ENCODE measurements at regions not wholly inside any gene's neighbourhood (a gene's known extent, or its start where the extent isn't known, plus 50 kb on each side); places are given as distances from the start of the nearest gene placed in this dataset.

- intact Hi-C loops (cut with micrococcal nuclease): no loop called here
These were observed 186.8 kb upstream of the TMTC1 start for GRCh38 chr12:29970501-29970900.

GRCh38 chr12:29962276-29963035, 178.7 kb upstream of the TMTC1 start:
- intact Hi-C loops (cut with micrococcal nuclease): no loop called here

GRCh38 chr12:29961231-29961630, 177.5 kb upstream of the TMTC1 start:
- intact Hi-C loops (cut with micrococcal nuclease): no loop called here

GRCh38 chr12:29960122-29960521, 176.4 kb upstream of the TMTC1 start:
- intact Hi-C loops (cut with micrococcal nuclease): no loop called here

GRCh38 chr12:29957835-29958234, 174.1 kb upstream of the TMTC1 start:
- intact Hi-C loops (cut with micrococcal nuclease): no loop called here

- intact Hi-C loops (cut with micrococcal nuclease): no loop called here
These were observed 162.2 kb upstream of the TMTC1 start for GRCh38 chr12:29945904-29946303.

- intact Hi-C loops (cut with micrococcal nuclease): no loop called here
These were observed 160.7 kb upstream of the TMTC1 start for GRCh38 chr12:29944269-29945000.

- intact Hi-C loops (cut with micrococcal nuclease): no loop called here
These were observed 159.9 kb upstream of the TMTC1 start for GRCh38 chr12:29943683-29944082.

- intact Hi-C loops (cut with micrococcal nuclease): no loop called here
These were observed 157.1 kb upstream of the TMTC1 start for GRCh38 chr12:29940811-29941210.

- intact Hi-C loops (cut with micrococcal nuclease): no loop called here
These were observed 146.8 kb upstream of the TMTC1 start for GRCh38 chr12:29930503-29930902.

GRCh38 chr12:29929295-29929694, 145.6 kb upstream of the TMTC1 start:
- intact Hi-C loops (cut with micrococcal nuclease): no loop called here

- intact Hi-C loops (cut with micrococcal nuclease): no loop called here
These were observed 137.6 kb upstream of the TMTC1 start for GRCh38 chr12:29921307-29921706.

- intact Hi-C loops (cut with micrococcal nuclease): no loop called here
These were observed 124.4 kb upstream of the TMTC1 start for GRCh38 chr12:29908157-29908556.

GRCh38 chr12:29907461-29907860, 123.7 kb upstream of the TMTC1 start:
- intact Hi-C loops (cut with micrococcal nuclease): no loop called here

- intact Hi-C loops (cut with micrococcal nuclease): no loop called here
These were observed 118.3 kb upstream of the TMTC1 start for GRCh38 chr12:29902043-29902442.

- intact Hi-C loops (cut with micrococcal nuclease): no loop called here
These were observed 117.8 kb upstream of the TMTC1 start for GRCh38 chr12:29901585-29901984.

GRCh38 chr12:29899212-29899931, 115.6 kb upstream of the TMTC1 start:
- intact Hi-C loops (cut with micrococcal nuclease): no loop called here

- intact Hi-C loops (cut with micrococcal nuclease): no loop called here
These were observed 112.2 kb upstream of the TMTC1 start for GRCh38 chr12:29895966-29896365.

GRCh38 chr12:29893002-29893401, 109.3 kb upstream of the TMTC1 start:
- intact Hi-C loops (cut with micrococcal nuclease): no loop called here

- intact Hi-C loops (cut with micrococcal nuclease): no loop called here
These were observed 108.0 kb upstream of the TMTC1 start for GRCh38 chr12:29891792-29892191.

GRCh38 chr12:29889737-29890136, 106.0 kb upstream of the TMTC1 start:
- intact Hi-C loops (cut with micrococcal nuclease): no loop called here

- intact Hi-C loops (cut with micrococcal nuclease): no loop called here
These were observed 105.0 kb upstream of the TMTC1 start for GRCh38 chr12:29888777-29889176.
